ENCODE measurements at regions not wholly inside any gene's neighbourhood (a gene's known extent, or its start where the extent isn't known, plus 50 kb on each side); places are given as distances from the start of the nearest gene placed in this dataset.

DNA sequence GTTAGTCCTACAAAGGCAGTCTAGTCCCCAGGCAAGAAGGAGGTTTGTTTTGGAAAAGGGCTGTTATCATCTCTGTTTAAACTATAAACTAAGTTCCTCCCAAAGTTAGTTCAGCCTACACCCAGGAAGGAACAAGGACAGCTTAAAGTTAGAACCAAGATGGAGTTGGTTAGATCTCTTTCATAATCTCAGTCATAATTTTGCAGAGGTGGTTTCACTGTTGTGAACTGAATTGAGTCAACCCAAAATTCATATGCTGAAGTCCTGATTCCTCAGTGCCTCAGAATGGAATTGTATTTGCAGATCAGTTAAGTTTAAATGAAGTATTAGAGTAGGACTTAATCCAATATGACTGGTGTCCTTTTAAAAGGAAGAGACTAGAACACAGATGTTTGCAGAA, 101.0 kb upstream of the C3orf80 start:
- no peak overlapping the region for H3K27ac ChIP-seq
- TF ChIP-seq, protein P1, sequence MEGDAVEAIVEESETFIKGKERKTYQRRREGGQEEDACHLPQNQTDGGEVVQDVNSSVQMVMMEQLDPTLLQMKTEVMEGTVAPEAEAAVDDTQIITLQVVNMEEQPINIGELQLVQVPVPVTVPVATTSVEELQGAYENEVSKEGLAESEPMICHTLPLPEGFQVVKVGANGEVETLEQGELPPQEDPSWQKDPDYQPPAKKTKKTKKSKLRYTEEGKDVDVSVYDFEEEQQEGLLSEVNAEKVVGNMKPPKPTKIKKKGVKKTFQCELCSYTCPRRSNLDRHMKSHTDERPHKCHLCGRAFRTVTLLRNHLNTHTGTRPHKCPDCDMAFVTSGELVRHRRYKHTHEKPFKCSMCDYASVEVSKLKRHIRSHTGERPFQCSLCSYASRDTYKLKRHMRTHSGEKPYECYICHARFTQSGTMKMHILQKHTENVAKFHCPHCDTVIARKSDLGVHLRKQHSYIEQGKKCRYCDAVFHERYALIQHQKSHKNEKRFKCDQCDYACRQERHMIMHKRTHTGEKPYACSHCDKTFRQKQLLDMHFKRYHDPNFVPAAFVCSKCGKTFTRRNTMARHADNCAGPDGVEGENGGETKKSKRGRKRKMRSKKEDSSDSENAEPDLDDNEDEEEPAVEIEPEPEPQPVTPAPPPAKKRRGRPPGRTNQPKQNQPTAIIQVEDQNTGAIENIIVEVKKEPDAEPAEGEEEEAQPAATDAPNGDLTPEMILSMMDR (conservative IDR thresholded peaks at IDR 0.05), result no peak

DNA sequence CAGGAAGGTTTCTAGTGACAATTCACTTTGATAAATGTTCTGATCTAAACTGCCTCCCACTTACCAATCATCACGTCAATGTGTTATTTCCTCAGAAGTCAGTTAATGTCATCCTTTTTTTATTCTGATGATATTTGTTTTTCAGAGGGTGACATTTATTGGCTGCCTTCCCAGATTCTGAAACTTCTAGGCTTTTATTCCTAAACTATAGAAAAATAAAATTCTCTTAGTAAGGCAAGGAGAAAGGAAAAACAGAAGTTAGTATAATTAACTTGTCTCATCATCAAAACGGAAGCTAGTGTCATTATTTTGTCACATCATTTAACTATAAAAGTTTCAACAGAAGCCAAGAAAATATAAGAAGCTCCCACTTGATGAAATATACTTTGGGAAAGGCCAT, 100.0 kb upstream of the C3orf80 start:
- TF ChIP-seq, protein P1 (conservative IDR thresholded peaks at IDR 0.05), result no peak
- no peak overlapping the region for H3K27ac ChIP-seq

DNA sequence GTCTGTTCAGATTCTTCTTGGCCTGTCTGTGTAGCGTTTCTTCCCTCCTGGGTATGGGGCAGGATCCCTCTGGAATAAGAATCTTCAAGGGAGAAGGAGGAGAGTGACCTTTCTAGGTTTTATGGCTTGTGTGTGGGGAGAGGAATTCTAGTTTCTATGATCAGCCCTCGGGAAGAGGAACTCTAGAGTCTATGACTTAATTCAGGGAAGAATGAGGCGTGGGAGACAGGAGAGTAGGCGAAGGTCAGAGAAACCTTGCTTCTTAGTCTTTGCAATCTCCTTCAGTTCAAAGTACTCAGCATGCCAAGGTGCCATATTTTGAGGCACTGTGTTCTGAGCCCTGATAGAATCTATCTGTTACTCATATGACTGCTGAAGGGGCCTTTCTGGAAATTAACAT, 99.2 kb upstream of the C3orf80 start:
- TF ChIP-seq, protein P1 (conservative IDR thresholded peaks at IDR 0.05), result no peak
- H3K27ac ChIP-seq, result no peak overlapping the region

DNA sequence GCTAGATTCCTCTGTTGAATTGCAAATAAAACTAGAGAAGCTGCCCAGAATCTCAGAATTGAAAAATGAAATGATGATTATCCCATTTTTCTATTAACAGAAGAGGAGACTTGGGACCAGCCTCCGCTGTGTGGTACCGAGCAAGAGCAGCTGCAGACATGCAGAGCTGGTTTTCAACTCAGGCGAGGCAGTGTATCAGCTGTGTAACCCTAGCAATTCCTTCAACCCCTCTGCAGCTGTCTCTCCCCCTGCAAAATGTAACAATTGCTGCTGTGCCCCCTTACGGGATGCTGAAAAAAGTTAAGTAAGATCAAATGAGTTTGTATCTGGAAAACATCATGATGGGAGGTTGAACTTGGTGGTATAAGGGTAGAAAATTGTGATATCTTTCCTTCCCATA, 98.5 kb upstream of the C3orf80 start:
- TF ChIP-seq, protein P1 (conservative IDR thresholded peaks at IDR 0.05), result no peak
- no peak overlapping the region for H3K27ac ChIP-seq

DNA sequence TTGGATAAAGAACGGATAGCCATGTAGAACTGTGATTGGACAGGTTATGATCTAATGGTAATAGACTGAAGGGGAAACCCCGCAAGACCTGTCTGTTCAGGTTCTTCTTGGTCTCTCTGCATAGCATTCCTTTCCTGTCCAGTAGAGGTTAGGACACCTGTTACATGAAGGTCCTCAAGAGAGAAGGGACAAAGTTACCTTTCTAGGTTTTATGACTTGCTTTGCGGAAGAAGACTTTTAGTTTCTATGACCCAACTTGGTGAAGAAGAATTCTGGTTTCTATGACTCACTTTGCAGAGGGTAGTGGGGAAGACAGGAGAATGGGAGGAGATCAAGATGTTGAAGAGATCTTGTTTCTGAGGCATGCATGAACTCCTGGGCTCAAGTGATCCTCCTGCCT, 97.9 kb upstream of the C3orf80 start:
- TF ChIP-seq, protein P1 (conservative IDR thresholded peaks at IDR 0.05), result no peak
- no peak overlapping the region for H3K27ac ChIP-seq

DNA sequence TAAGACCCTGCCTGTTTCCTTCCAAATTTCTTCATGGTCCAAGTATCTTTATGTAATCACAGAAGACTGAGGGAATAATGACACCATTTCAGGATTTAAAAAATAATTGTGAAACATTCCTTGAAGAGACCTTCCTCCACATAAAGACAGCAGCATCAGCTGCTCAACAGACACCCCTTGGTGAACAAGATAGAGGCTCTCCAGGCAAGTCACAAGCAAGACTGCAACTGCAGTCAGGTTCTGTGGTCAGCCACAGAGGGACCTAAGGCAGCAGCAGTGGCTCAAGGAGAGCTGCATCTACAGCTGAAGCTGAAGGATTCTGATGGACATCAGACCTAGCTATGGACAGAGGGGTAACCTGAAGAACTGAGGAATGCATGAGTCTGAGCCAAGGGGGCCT, 97.2 kb upstream of the C3orf80 start:
- TF ChIP-seq, protein P1 (conservative IDR thresholded peaks at IDR 0.05), result no peak
- H3K27ac ChIP-seq, result no peak overlapping the region

DNA sequence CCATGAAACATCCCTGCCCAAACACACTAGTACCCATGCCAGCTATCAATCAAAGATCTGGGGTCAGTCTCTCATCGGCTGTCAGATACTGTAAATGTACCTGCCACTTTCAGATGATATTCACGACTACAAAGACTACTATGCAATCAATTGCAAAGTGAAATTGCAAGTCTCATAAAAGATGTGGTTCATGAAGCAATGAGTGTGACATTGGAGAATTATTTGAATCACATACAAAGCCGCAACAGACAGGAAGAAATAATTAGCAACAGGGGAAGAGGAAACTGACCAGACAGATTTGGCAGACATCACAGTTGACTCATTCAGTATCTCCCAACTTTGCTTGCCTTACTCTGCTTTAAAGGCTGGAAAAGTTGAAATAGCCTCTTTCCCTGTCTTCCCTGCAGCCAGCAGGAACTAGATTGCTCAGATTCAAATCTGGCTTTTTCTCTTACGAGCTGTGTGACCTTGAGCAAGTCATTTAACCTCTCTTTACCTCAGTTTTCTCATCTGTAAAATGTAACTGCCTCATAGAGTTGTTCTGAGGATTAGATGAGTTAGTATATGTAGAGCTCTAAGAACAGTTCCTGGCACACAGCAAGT, 95.7 kb upstream of the C3orf80 start:
- TF ChIP-seq, protein P1 (conservative IDR thresholded peaks at IDR 0.05), result no peak
- no peak overlapping the region for H3K27ac ChIP-seq
